ENCODE measurements at regions not wholly inside any gene's neighbourhood (a gene's known extent, or its start where the extent isn't known, plus 50 kb on each side); places are given as distances from the start of the nearest gene placed in this dataset.

DNA sequence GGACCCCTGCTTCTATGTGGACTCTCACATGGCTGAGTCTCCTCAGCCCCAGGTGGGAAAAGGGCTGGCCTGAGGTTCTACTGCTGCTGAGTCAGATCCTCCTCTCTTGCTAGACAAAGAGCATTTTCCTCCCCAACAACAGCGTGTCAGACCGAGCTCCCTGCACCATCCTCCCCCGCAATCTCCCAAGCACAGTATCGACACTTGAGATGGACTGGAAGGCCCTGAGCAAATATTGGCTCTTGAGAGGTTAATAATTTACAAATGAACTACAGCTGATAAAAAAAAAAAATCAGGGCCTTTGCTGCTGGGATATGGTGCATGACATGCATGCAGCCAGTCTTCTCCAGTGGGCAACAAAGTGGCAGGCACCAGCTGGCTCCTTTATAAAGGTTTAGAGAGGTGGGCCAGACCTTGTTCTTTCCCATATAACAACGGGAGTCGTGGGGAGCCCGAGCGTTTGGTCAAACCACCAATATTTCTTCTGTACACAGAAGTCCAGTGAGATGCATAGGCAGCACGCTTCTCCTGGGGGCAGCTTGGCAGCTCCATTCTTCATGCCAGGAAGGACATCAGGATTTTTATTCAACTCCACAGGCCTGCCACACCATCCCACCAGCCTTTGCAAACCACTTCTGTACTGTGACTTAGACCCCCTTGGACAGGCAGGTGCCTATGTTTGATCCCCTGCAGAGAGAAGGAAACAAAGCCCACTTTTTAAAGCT is 55.4 kb upstream of the CAMK1G start:
- no peak for DNase-seq

DNA sequence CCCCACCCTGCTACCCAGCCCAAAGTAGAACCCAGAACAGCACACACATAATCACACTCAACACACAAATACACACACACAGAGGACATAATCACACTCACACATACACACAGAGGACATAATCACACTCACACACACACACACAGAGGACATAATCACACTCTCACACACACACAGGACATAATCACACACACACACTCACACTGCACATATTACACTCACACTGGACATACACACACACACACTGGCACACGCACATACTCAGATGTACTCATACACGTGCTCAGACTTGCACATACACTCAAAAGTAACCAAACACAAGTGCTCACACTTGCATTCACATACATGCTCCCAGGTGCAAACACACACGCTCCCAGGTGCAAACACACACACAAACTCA is 54.3 kb upstream of the CAMK1G start:
- DNase-seq = no peak

DNA sequence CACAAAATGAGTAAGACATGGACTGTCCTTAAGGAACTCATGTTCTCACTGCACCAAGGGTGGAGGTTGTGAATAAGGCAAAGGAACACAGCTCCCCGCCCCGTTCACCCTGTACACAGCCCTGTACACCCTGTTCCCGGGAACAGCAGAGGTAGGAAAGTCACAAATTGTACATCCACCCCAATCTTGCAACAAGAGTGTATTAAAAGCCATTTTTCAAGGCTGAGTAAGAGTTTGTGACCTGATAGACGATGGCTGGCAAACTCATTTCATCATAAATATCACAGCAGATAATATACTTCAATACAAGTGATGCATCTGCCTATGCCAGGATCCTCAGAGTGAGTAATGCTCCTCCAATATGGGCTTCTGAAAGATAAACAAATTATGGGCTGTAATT is 52.5 kb upstream of the CAMK1G start:
- no peak for DNase-seq

- no peak for DNase-seq
Observed at GRCh38 chr1:209531549-209531948, 52.0 kb upstream of the CAMK1G start.
